H1 (cell line): ENCODE measurements at regions not wholly inside any gene's neighbourhood (a gene's known extent, or its start where the extent isn't known, plus 50 kb on each side); places are given as distances from the start of the nearest gene placed in this dataset.

ENCODE experiments used
- CTCF ChIA-PET: fragments of 300-600 bp; sonication (Branson Sonifier 250); formaldehyde crosslinking; loops from one replicate; lab custom pipeline; 2021; ENCODE audit not compliant: partially characterized antibody; lab: Charles Lee
- POLR2A ChIA-PET: fragments of 300-600 bp; sonication (Branson Sonifier 250); formaldehyde crosslinking; loops from one replicate; lab custom pipeline; 2021; ENCODE audit warnings: inconsistent platforms; ENCODE audit not compliant: partially characterized antibody; lab: Charles Lee
- DNase-seq, 2 experiments: peaks; one replicate each; pipeline versions ENCODE4 v3.0.0 to v3.0.0-alpha.2; 2010 to 2022; ENCODE audit warnings: low spot score in 2 of 2, low read depth in 1 of 2, mixed read lengths in 1 of 2
- FAIRE-seq: peaks from 2 replicates; lab custom pipeline; 2011; peaks lifted over from hg19 to GRCh38; lab: Jason Lieb, UNC
- H2AFZ ChIP-seq: 2 replicates; pipeline ENCODE4 v1.8.1; 2012; ENCODE audit warnings: low read length, inconsistent platforms
- H2AK5ac ChIP-seq: 2 replicates; pipeline ENCODE4 v1.6.1; 2013; ENCODE audit warnings: low read depth, low read length
- H2BK120ac ChIP-seq: replicated peaks from 2 replicates; pipeline ENCODE3; 2013; ENCODE audit warnings: low read depth, low read length, inconsistent platforms
- H2BK12ac ChIP-seq: 2 replicates; pipeline ENCODE4 v1.6.1; 2013; ENCODE audit warnings: low read depth, low read length
- H2BK15ac ChIP-seq: 2 replicates; pipeline ENCODE4 v1.6.1; 2013; ENCODE audit warnings: low read length
- H2BK20ac ChIP-seq: 2 replicates; pipeline ENCODE4 v1.6.1; 2013; ENCODE audit warnings: low read length
- H2BK5ac ChIP-seq: 2 replicates; pipeline ENCODE4 v1.6.1; 2013; ENCODE audit warnings: low read depth, low read length
- H3K14ac ChIP-seq: 2 replicates; pipeline ENCODE4 v1.6.1; 2013; ENCODE audit warnings: inconsistent platforms; ENCODE audit not compliant: insufficient read length
- H3K18ac ChIP-seq: 2 replicates; pipeline ENCODE4 v1.6.1; 2013; ENCODE audit warnings: low read length; ENCODE audit errors: extremely low read depth
- H3K23ac ChIP-seq: 2 replicates; pipeline ENCODE4 v1.6.1; 2013; ENCODE audit warnings: inconsistent platforms; ENCODE audit not compliant: insufficient read length
- H3K23me2 ChIP-seq: 2 replicates; pipeline ENCODE4 v1.6.1; 2013; ENCODE audit warnings: low read depth, low read length
- H3K27ac ChIP-seq: 2 replicates; pipeline ENCODE4 v1.6.1; 2011; ENCODE audit warnings: low read depth, low read length, inconsistent platforms
- H3K27me3 ChIP-seq, 4 experiments: replicated peaks in 1 of 4; 1 replicate in 1 of 4; 2 replicates in 3 of 4; pipeline versions ENCODE4 v1.6.1 to v1.8.1; 2011 to 2013; ENCODE audit warnings: low read length in 3 of 4, mild to moderate bottlenecking in 3 of 4, inconsistent platforms in 2 of 4, mixed read lengths in 2 of 4, moderate library complexity in 1 of 4; ENCODE audit not compliant: control insufficient read depth in 3 of 4, insufficient read depth in 3 of 4; ENCODE audit errors: extremely low read depth in 1 of 4
- H3K36me3 ChIP-seq, 4 experiments: 2 replicates each; pipeline versions ENCODE4 v1.6.1 to v1.8.1; 2011 to 2013; ENCODE audit warnings: mild to moderate bottlenecking in 4 of 4, low read length in 3 of 4, moderate library complexity in 2 of 4, control low read depth in 1 of 4, inconsistent platforms in 1 of 4; ENCODE audit not compliant: insufficient read depth in 4 of 4, control insufficient read depth in 2 of 4
- H3K4ac ChIP-seq: replicated peaks from 2 replicates; pipeline ENCODE3; 2013; ENCODE audit warnings: low read length, low read depth, mixed read lengths, inconsistent platforms; ENCODE audit not compliant: insufficient read length
- H3K4me1 ChIP-seq, 4 experiments: replicated peaks in 1 of 4; 1 replicate in 1 of 4; 2 replicates in 3 of 4; pipeline versions ENCODE4 v1.6.1 to v1.8.1; 2011 to 2013; ENCODE audit warnings: low read length in 3 of 4, inconsistent platforms in 2 of 4, mixed read lengths in 1 of 4; ENCODE audit not compliant: insufficient read depth in 4 of 4, control insufficient read depth in 3 of 4
- H3K4me2 ChIP-seq, 2 experiments: 2 replicates each; pipeline versions ENCODE4 v1.6.1 to v1.8.1; 2011 to 2013; ENCODE audit warnings: low read depth in 2 of 2, low read length in 2 of 2, control low read depth in 1 of 2, inconsistent platforms in 1 of 2, mild to moderate bottlenecking in 1 of 2; ENCODE audit not compliant: insufficient read depth in 1 of 2
- H3K4me3 ChIP-seq, 4 experiments: fragments of 200-600, 300-600 bp in 1 of 4; sonication (generic), shearing (Covaris generic), sonication (Bioruptor Twin) in 1 of 4; 2 replicates each; pipeline versions ENCODE4 v1.5.1 to v1.8.1; 2011 to 2016; ENCODE audit warnings: low read length in 4 of 4, low read depth in 3 of 4, control low read depth in 2 of 4, inconsistent platforms in 2 of 4, mild to moderate bottlenecking in 2 of 4, mixed read lengths in 1 of 4, moderate library complexity in 1 of 4; ENCODE audit not compliant: insufficient read depth in 2 of 4; ENCODE audit errors: extremely low read depth in 1 of 4
- H3K56ac ChIP-seq: replicated peaks from 2 replicates; pipeline ENCODE3; 2013; ENCODE audit warnings: low read depth, mild to moderate bottlenecking, mixed read lengths, low read length, inconsistent platforms; ENCODE audit not compliant: insufficient read length
- H3K79me1 ChIP-seq: 2 replicates; pipeline ENCODE4 v1.6.1; 2013; ENCODE audit warnings: low read depth, low read length, control low read depth
- H3K79me2 ChIP-seq, 2 experiments: 2 replicates each; pipeline versions ENCODE4 v1.6.1 to v1.8.1; 2012 to 2013; ENCODE audit warnings: low read length in 2 of 2, mild to moderate bottlenecking in 2 of 2, inconsistent platforms in 1 of 2; ENCODE audit not compliant: insufficient read depth in 2 of 2, control insufficient read depth in 1 of 2
- H3K9ac ChIP-seq, 4 experiments: replicated peaks in 1 of 4; 1 replicate in 1 of 4; 2 replicates in 3 of 4; pipeline versions ENCODE4 v1.6.1 to v1.8.1; 2011 to 2013; ENCODE audit warnings: low read depth in 3 of 4, low read length in 3 of 4, control low read depth in 2 of 4, mild to moderate bottlenecking in 2 of 4, moderate library complexity in 2 of 4, inconsistent platforms in 1 of 4; ENCODE audit errors: extremely low read depth in 1 of 4
- H3K9me3 ChIP-seq, 2 experiments: 2 replicates each; pipeline versions ENCODE4 v1.6.1 to v1.8.1; 2012 to 2013; ENCODE audit warnings: mild to moderate bottlenecking in 2 of 2, moderate library complexity in 2 of 2, control low read depth in 1 of 2, inconsistent platforms in 1 of 2, low read depth in 1 of 2, low read length in 1 of 2, mixed read lengths in 1 of 2; ENCODE audit not compliant: insufficient read depth in 2 of 2
- H4K20me1 ChIP-seq, 2 experiments: replicated peaks in 1 of 2; 2 replicates each; pipeline versions ENCODE3 to v1.8.1; 2011 to 2013; ENCODE audit warnings: inconsistent platforms in 2 of 2, low read length in 2 of 2, mild to moderate bottlenecking in 1 of 2; ENCODE audit not compliant: insufficient read depth in 2 of 2, control insufficient read depth in 1 of 2
- H4K5ac ChIP-seq: 2 replicates; pipeline ENCODE4 v1.6.1; 2013; ENCODE audit warnings: low read length, low read depth, mixed read lengths, inconsistent platforms; ENCODE audit not compliant: insufficient read length
- H4K8ac ChIP-seq: 2 replicates; pipeline ENCODE4 v1.8.0; 2013; ENCODE audit warnings: mild to moderate bottlenecking, moderate library complexity, low read length, inconsistent platforms; ENCODE audit not compliant: insufficient read depth; ENCODE audit errors: extremely low read depth
- H4K91ac ChIP-seq: replicated peaks from 2 replicates; pipeline ENCODE3; 2013; ENCODE audit warnings: low read length, mixed read lengths, inconsistent platforms; ENCODE audit not compliant: insufficient read length
- TCF12 ChIP-seq: IDR thresholded peaks from 2 replicates; pipeline ENCODE4 v1.6.1; 2011; ENCODE audit warnings: low read depth, mild to moderate bottlenecking, low read length
- WGBS, 2 experiments: shearing (Covaris generic) in 1 of 2; methylation state at CpG; one replicate each; pipeline versions ENCODE4 v1.1.6 to v1.1.7; 2013 to 2015; ENCODE audit warnings: low lambda C conversion rate in 2 of 2, mixed read lengths in 2 of 2, inconsistent platforms in 1 of 2, low coverage in 1 of 2, missing lambda C conversion rate in 1 of 2; ENCODE audit not compliant: insufficient replicate concordance in 2 of 2, insufficient coverage in 1 of 2, insufficient read length in 1 of 2; ENCODE audit errors: extremely low coverage in 1 of 2, missing lambda C conversion rate in 1 of 2; 5-methylcytosine and 5-hydroxymethylcytosine counted together

DNA sequence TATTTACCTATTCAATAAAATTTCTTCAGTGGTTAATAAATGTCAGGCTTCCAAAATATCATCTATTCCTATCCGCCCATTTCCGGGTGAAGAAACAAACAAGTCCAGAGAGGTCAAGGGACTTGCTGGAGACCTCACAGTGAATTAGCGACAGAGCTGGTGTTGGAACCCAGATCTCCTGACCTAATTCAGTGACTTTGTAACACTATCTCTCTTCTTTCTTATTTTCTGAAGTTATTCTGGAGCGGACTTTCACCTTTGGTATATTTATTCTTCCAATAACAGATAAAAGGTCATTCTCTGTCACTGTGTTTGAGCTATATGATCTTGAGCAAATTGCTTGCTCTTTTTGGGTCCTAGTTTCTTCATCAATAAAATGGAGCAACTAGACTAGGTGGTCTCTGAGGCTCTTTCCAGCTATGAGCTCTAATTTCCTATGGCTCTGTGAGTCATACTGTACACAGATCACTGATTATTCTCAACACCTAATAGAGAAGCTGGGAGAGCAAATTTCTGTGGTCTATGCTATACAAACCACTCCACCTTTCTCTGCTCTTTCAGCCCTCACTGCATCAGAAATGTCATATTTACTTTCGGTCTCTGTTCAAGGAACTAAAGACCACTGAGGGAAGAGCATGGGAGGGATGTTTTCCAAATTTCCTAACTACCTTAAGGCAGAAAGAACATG is 113.2 kb upstream of the IGSF1 start:
- H2BK15ac ChIP-seq, result no peak overlapping the region
- DNase-seq (no peak), FAIRE-seq (no peak)
- no peak overlapping the region for H3K18ac ChIP-seq
- no peak overlapping the region for H3K14ac ChIP-seq
- WGBS, 2 experiments, result 93% methylated on average over 5 of the region's 5 CpGs; no CpG with 5 or more reads in 1 of the 2 experiments
- H3K9me3 ChIP-seq, result no peaks in the 10 kb centered on the region
- no peak overlapping the region for H2AFZ ChIP-seq
- H3K23ac ChIP-seq, result no peak overlapping the region
- no peak overlapping the region for H2BK12ac ChIP-seq
- no peaks in the 10 kb centered on the region for H4K20me1 ChIP-seq
- H3K27ac ChIP-seq, result no peak overlapping the region
- H3K27me3 ChIP-seq, result no peaks in the 10 kb centered on the region
- H3K79me2 ChIP-seq, result no peaks in the 10 kb centered on the region
- no peak overlapping the region for H3K4ac ChIP-seq
- no peaks in the 10 kb centered on the region for H3K23me2 ChIP-seq
- H3K56ac ChIP-seq, result no peak overlapping the region
- H2AK5ac ChIP-seq, result no peak overlapping the region
- H4K5ac ChIP-seq, result no peak overlapping the region
- POLR2A ChIA-PET, result no interaction called here
- CTCF ChIA-PET, result no interaction called here
- H4K8ac ChIP-seq, result no peak overlapping the region
- H2BK5ac ChIP-seq, result no peak overlapping the region
- peaks cover 0 to 5% (median 2%) of the 10 kb centered on the region in 4 experiments; a peak in 2 of 7 replicates for H3K4me1 ChIP-seq
- H4K91ac ChIP-seq, result no peak overlapping the region
- no peak overlapping the region for H3K4me2 ChIP-seq
- H2BK120ac ChIP-seq, result no peak overlapping the region
- H3K79me1 ChIP-seq, result no peaks in the 10 kb centered on the region
- H3K9ac ChIP-seq, result no peak overlapping the region
- H3K36me3 ChIP-seq, result no peaks in the 10 kb centered on the region; a peak in 1 of 8 replicates
- no peak overlapping the region for H3K4me3 ChIP-seq
- H2BK20ac ChIP-seq, result no peak overlapping the region
- no peak for TF ChIP-seq TCF12
